ENCODE measurements at regions not wholly inside any gene's neighbourhood (a gene's known extent, or its start where the extent isn't known, plus 50 kb on each side); places are given as distances from the start of the nearest gene placed in this dataset.
"Not testable (repeated sequence)": the region's sequence is repeated elsewhere in the genome, so short reads cannot be mapped to it uniquely, and the experiment has no call there.

GRCh38 chr6:81897793-81898192, 145.3 kb upstream of the TENT5A start:
- DNase-seq, result no peak

- no peak for DNase-seq
Observed at GRCh38 chr6:81896525-81897503, 144.3 kb upstream of the TENT5A start.

GRCh38 chr6:81895511-81896185, 143.2 kb upstream of the TENT5A start:
- DNase-seq, result no peak

- DNase-seq, result no peak
Observed at GRCh38 chr6:81894788-81895271, 142.3 kb upstream of the TENT5A start.

GRCh38 chr6:81894306-81894705, 141.8 kb upstream of the TENT5A start:
- no peak for DNase-seq

GRCh38 chr6:81892891-81893290, 140.4 kb upstream of the TENT5A start:
- DNase-seq, result no peak

GRCh38 chr6:81891874-81892273, 139.4 kb upstream of the TENT5A start:
- DNase-seq, result no peak

- no peak for DNase-seq
Observed at GRCh38 chr6:81890846-81891245, 138.4 kb upstream of the TENT5A start.

- no peak for DNase-seq
Observed at GRCh38 chr6:81889377-81890053, 137.0 kb upstream of the TENT5A start.

GRCh38 chr6:81886909-81887308, 134.4 kb upstream of the TENT5A start:
- DNase-seq, result not testable (repeated sequence)

- no peak for DNase-seq
Observed at GRCh38 chr6:81886157-81886556, 133.7 kb upstream of the TENT5A start.

- DNase-seq, result no peak
Observed at GRCh38 chr6:81881660-81882059, 129.2 kb upstream of the TENT5A start.

GRCh38 chr6:81878479-81878878, 126.0 kb upstream of the TENT5A start:
- DNase-seq, result no peak

GRCh38 chr6:81876971-81877370, 124.5 kb upstream of the TENT5A start:
- DNase-seq, result no peak

- DNase-seq, result no peak
Observed at GRCh38 chr6:81875782-81876293, 123.4 kb upstream of the TENT5A start.

GRCh38 chr6:81869749-81870508, 117.4 kb upstream of the TENT5A start:
- not testable (repeated sequence) for DNase-seq

- DNase-seq, result no peak
Observed at GRCh38 chr6:81865712-81866111, 113.2 kb upstream of the TENT5A start.

- no peak for DNase-seq
Observed at GRCh38 chr6:81864124-81864523, 111.6 kb upstream of the TENT5A start.

GRCh38 chr6:81863123-81863522, 110.6 kb upstream of the TENT5A start:
- DNase-seq, result no peak

- DNase-seq, result no peak
Observed at GRCh38 chr6:81861281-81861680, 108.8 kb upstream of the TENT5A start.

GRCh38 chr6:81859884-81860283, 107.4 kb upstream of the TENT5A start:
- DNase-seq, result no peak

- DNase-seq, result no peak
Observed at GRCh38 chr6:81857812-81858211, 105.3 kb upstream of the TENT5A start.

Measured in stimulated activated CD4-positive, alpha-beta T cell treated with anti-CD3 and anti-CD28 coated beads, Interleukin-1b, Interleukin-23, amount 100 ng/mL, for 48 hours (primary cell).